Lower lobe of right lung (tissue), 2 donors: ENCODE measurements at regions not wholly inside any gene's neighbourhood (a gene's known extent, or its start where the extent isn't known, plus 50 kb on each side); places are given as distances from the start of the nearest gene placed in this dataset.

Experiments used
- ATAC-seq, 2 donors: fragments of 200-7000 bp; cut with Tn5 transposase; one replicate each; pipeline ENCODE4 v1.9.1; 2020 to 2022; ENCODE audit warnings: mild to moderate bottlenecking in 2 of 2, moderate library complexity in 2 of 2
- DNase-seq: peaks from one replicate; pipeline ENCODE4 v3.0.0-alpha.2; 2020
- H3K27ac ChIP-seq: fragments of 200-600 bp; one replicate; pipeline ENCODE4 v1.8.0; 2022
- H3K27me3 ChIP-seq: fragments of 200-600 bp; one replicate; pipeline ENCODE4 v1.8.0; 2022; ENCODE audit warnings: low read depth
- H3K36me3 ChIP-seq: fragments of 200-600 bp; one replicate; pipeline ENCODE4 v1.8.0; 2022; ENCODE audit warnings: mild to moderate bottlenecking
- H3K4me1 ChIP-seq: fragments of 200-600 bp; one replicate; pipeline ENCODE4 v1.8.0; 2022
- H3K4me3 ChIP-seq: fragments of 200-600 bp; one replicate; pipeline ENCODE4 v1.8.0; 2022; ENCODE audit warnings: mild to moderate bottlenecking
- H3K9me3 ChIP-seq: fragments of 200-600 bp; one replicate; pipeline ENCODE4 v1.8.0; 2022
- intact Hi-C: fragments of 100-400 bp; cut with DNase I; formaldehyde crosslinking; loops from one replicate; pipeline ENCODE4 v1.11.0; 2022
- TF ChIP-seq, protein P1 (sequence below): fragments of 200-600 bp; IDR thresholded peaks from one replicate; pipeline ENCODE4 v1.8.0; 2022; ENCODE audit warnings: antibody characterized with exemption, mild to moderate bottlenecking
- donor health status: DM: no; HTN: yes; CAD: no; lungs with severe emphysema.

DNA sequence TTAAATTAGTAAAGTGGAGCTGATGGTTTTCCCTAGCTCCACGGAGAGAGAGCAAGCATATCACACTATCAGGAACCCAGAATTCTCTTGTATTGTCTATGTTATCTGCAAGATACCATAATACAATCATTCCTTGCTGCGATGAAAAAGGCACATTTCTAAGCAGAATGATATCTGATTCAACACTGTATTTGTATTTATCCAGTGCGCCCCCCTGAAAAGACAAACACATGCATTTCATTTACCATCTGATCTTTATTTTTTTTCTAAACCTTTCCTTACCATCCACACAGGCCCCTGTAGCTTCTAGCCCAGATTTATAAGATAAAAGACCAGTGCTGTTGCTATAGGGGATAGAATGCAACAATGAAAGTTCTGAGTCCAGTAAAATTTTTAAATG, 420.6 kb downstream of the TDRD15 start:
- H3K27ac ChIP-seq = no peak overlapping the region
- no peak overlapping the region for H3K4me3 ChIP-seq
- H3K9me3 ChIP-seq = no peaks in the 10 kb centered on the region
- ATAC-seq (no peak), DNase-seq (no peak)
- H3K4me1 ChIP-seq = no peaks in the 10 kb centered on the region
- intact Hi-C loops = no loop called here
- H3K27me3 ChIP-seq = no peaks in the 10 kb centered on the region
- H3K36me3 ChIP-seq = no peaks in the 10 kb centered on the region
- TF ChIP-seq, protein P1, sequence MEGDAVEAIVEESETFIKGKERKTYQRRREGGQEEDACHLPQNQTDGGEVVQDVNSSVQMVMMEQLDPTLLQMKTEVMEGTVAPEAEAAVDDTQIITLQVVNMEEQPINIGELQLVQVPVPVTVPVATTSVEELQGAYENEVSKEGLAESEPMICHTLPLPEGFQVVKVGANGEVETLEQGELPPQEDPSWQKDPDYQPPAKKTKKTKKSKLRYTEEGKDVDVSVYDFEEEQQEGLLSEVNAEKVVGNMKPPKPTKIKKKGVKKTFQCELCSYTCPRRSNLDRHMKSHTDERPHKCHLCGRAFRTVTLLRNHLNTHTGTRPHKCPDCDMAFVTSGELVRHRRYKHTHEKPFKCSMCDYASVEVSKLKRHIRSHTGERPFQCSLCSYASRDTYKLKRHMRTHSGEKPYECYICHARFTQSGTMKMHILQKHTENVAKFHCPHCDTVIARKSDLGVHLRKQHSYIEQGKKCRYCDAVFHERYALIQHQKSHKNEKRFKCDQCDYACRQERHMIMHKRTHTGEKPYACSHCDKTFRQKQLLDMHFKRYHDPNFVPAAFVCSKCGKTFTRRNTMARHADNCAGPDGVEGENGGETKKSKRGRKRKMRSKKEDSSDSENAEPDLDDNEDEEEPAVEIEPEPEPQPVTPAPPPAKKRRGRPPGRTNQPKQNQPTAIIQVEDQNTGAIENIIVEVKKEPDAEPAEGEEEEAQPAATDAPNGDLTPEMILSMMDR = no peak

DNA sequence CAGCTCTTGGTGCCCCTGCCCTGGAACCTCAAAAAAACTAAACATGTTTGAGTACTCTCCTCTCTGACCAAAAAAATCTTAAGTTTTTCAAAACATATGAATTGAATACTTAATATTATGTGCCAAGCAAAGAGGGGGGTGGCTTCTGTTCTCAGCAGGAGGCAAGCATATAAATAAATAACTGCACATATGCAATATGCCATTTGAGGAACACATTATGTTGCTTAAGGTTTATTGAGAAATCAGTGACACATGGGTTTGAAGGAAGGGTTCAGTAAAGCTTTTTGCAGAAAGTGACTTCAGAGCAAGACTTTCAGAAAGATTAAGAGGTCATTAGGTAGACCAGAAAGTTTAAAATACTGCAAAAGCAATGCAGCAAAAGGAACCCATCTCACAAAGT, 429.2 kb downstream of the TDRD15 start:
- Histone ChIP-seq H3K4me3 (no peak overlapping the region), H3K27me3 (no peaks in the 10 kb centered on the region), H3K27ac (no peak overlapping the region), H3K9me3 (no peaks in the 10 kb centered on the region), H3K4me1 (no peaks in the 10 kb centered on the region), H3K36me3 (no peaks in the 10 kb centered on the region)
- TF ChIP-seq, protein P1 = no peak
- ATAC-seq = peak in 1 of 2 donors; percentile 14
- DNase-seq = no peak
- intact Hi-C loops = no loop called here

DNA sequence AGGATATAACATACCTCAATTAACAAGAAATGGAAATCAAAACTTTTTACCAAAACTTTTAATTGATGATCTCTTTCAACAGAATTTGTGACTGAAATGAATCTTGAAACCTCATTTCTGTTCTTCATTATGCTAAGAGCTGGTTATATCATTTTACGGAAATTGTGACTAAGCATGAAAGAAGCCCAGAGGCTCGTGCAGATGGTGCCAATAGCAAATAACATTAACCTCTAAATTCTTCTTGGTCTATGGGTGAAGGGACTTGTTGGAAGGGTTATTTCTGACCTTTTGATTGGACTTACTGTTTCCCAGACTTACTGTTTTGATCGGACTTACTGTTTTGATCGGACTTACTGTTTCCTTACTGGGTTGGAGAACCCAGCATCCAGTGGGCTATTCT, 435.6 kb downstream of the TDRD15 start:
- DNase-seq (no peak), ATAC-seq (no peak)

DNA sequence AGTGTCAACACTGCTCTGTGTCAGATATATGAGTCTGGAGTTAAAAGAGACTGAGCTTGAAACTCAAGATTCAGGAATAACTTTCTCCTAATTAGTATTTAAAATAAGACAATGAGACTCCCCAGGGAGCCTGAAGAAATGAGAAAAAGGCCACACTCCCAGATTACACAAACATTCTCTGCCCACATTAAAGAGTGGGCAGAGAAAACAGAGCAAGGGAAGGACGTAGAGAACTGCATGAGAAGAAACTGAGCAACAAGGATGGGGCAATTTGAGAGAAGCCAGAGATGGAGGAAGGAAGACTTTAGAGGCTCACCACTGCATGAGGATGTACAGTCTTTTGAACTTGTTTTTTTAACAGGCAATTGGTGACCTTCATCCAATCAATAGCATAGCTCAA, 438.2 kb downstream of the TDRD15 start:
- Histone ChIP-seq H3K4me3 (no peak overlapping the region), H3K27me3 (no peaks in the 10 kb centered on the region), H3K36me3 (no peaks in the 10 kb centered on the region), H3K27ac (no peak overlapping the region), H3K4me1 (no peaks in the 10 kb centered on the region), H3K9me3 (no peaks in the 10 kb centered on the region)
- TF ChIP-seq, protein P1 = no peak
- no peak for DNase-seq
- ATAC-seq = peak; percentile 35 to 45
- intact Hi-C loops = no loop called here

More for the DNA sequence above, 435.6 kb downstream of the TDRD15 start:
- Histone ChIP-seq H3K9me3 (no peaks in the 10 kb centered on the region), H3K27ac (no peak overlapping the region), H3K4me3 (no peak overlapping the region), H3K36me3 (no peaks in the 10 kb centered on the region), H3K27me3 (no peaks in the 10 kb centered on the region), H3K4me1 (no peaks in the 10 kb centered on the region)
- TF ChIP-seq, protein P1 = no peak
- intact Hi-C loops = no loop called here

DNA sequence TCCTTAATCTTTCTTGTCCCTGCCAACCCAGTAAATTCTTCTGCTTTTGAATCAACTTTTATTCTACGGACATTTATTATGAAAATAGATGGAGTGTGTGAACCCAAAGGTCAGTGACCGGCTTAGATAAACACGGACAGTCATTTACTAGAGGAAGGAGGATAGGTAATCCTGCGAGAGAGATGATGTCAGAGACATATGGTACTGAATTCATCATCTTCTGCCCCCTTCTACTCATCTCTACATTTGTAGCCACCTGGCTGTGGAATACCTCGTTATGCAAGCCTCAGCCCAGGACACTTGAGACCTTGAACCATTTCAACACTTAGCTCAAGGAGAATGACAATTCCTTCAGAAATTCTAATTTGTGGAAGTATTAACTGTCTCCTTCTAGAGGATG, 443.6 kb downstream of the TDRD15 start:
- Histone ChIP-seq H3K36me3 (no peaks in the 10 kb centered on the region), H3K27me3 (no peaks in the 10 kb centered on the region), H3K27ac (no peak overlapping the region), H3K4me1 (no peaks in the 10 kb centered on the region), H3K4me3 (no peak overlapping the region), H3K9me3 (no peaks in the 10 kb centered on the region)
- intact Hi-C loops = no loop called here
- TF ChIP-seq, protein P1 = no peak
- ATAC-seq = no peak
- no peak for DNase-seq

DNA sequence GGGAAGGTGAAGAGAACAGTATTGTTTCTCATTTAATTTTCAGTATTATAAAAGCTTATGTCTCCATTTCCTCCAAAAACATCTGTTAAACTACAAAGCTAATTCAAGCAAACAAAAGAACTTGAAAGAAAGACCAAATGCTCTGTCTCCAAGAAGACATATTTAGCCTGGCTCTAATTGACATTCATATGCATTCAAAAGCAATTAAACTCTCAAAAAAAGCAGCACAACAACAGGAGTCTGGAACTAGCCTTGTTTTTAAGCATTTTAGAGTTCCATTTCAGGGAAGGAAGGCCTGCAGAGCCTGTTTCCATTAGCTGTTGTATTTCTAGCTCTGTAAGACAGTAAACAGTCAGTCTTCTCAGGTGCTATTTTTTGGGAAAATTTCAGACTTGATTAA, 447.9 kb downstream of the TDRD15 start:
- TF ChIP-seq, protein P1 = no peak
- Histone ChIP-seq H3K27ac (no peak overlapping the region), H3K36me3 (no peaks in the 10 kb centered on the region), H3K27me3 (no peaks in the 10 kb centered on the region), H3K4me1 (no peaks in the 10 kb centered on the region), H3K4me3 (no peak overlapping the region), H3K9me3 (peaks cover 4% of the 10 kb centered on the region)
- no peak for ATAC-seq
- intact Hi-C loops = no loop called here
- no peak for DNase-seq
